Activated CD4-positive, alpha-beta T cell treated with anti-CD3 and anti-CD28 coated beads, Interleukin-2, amount 50 U/mL, for 16 hours (primary cell): ENCODE measurements at regions not wholly inside any gene's neighbourhood (a gene's known extent, or its start where the extent isn't known, plus 50 kb on each side); places are given as distances from the start of the nearest gene placed in this dataset.
"Not testable (repeated sequence)": the region's sequence is repeated elsewhere in the genome, so short reads cannot be mapped to it uniquely, and the experiment has no call there.

ENCODE experiments used
- DNase-seq: peaks from one replicate; pipeline ENCODE4 v3.0.0-alpha.2; 2020

GRCh38 chr3:94737116-94737515 is 674.3 kb downstream of the NSUN3 start:
- DNase-seq: no peak

GRCh38 chr3:94739420-94739819 is 676.6 kb downstream of the NSUN3 start:
- no peak for DNase-seq

- no peak for DNase-seq
Measured at GRCh38 chr3:94758751-94759150, 695.9 kb downstream of the NSUN3 start.

- DNase-seq: no peak
Measured at GRCh38 chr3:94772402-94772801, 709.5 kb downstream of the NSUN3 start.

DNA sequence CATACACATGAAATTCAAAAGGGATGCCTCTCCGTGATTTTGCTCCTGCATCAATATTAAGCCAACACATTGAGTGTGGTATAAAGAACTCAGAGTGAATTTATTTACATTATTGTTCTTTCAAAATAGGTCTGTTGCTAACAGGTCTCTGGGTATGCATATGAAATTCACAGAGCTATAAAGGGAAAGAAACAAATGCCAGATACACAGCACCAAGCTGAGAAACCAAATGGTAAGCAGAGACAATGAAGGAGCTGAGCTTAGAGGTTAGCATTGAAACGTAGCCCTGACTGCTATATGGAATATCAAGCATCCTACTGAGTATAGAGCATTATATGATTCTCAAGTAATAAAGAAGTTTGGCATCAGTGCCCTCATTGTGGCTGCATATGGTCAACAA is 712.9 kb downstream of the NSUN3 start:
- DNase-seq: no peak

- no peak for DNase-seq
Measured at GRCh38 chr3:94776401-94776915, 713.6 kb downstream of the NSUN3 start.

- DNase-seq: no peak
Measured at GRCh38 chr3:94778289-94778688, 715.4 kb downstream of the NSUN3 start.

GRCh38 chr3:94778814-94779494 is 716.1 kb downstream of the NSUN3 start:
- DNase-seq: no peak

DNA sequence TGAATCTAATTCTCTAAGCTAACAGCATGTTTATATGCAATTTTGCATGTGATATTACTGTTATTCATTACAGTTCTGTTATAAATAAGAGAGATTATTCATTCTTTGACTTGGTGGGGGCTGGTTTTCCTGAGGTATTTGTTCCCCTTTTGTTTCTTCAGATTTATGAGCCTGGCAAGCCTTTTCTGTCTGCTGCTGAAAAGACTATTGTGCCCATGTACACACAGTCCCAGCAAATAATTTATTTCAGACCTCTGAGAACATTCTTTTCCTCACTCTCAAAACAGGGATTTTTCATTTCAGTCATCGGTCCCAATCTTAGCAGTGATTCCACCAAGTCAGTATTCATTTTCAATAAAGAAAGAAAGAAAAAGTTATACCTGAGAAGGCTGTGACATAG is 716.8 kb downstream of the NSUN3 start:
- no peak for DNase-seq

GRCh38 chr3:94784274-94784673 is 721.4 kb downstream of the NSUN3 start:
- DNase-seq: no peak

DNA sequence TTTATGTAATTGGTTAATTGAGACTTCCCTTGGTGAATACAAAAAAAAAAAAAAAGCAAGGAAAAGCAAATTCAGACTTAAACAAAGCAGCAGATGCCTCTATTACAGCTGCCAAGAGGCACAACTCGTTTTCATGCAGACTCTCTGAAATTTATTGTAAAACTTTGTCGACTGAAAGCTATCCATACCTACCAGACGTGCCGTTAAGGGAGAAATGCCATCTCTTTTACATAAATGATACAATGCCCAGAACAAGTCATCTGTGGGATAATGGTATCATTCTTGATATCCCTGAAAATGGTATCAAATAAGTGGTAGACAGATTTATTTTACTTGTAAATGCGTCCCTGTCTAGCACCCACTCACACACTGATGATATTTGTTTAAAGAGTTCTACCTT is 724.2 kb downstream of the NSUN3 start:
- no peak for DNase-seq

DNA sequence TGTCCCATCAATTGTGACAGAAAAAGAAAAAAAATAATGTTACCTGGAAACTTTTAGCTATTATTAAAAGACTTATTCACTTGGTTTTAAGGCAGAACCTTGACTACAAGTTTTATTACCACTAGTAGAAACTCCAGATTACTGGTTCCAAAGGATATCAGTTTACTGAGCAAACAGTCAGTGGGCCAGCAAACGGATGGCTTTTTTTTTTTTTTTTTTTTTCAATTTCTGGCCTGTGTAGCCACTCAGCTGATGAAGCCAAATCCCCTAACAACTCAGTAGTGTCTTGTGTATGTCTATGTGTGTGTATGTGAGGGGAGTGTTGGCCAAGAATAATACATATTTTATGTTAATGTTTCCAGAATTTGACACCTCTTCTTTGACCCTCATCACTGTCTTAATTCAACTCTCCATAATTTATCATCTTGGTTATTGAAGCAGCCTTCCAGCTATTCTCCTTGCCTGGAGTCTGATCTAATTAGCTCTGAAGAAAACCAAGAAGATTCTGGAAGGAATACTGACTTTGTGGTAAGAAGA is 724.9 kb downstream of the NSUN3 start:
- no peak for DNase-seq

- no peak for DNase-seq
Measured at GRCh38 chr3:94794563-94794962, 731.7 kb downstream of the NSUN3 start.

GRCh38 chr3:94799420-94800060 is 736.7 kb downstream of the NSUN3 start:
- no peak for DNase-seq

DNA sequence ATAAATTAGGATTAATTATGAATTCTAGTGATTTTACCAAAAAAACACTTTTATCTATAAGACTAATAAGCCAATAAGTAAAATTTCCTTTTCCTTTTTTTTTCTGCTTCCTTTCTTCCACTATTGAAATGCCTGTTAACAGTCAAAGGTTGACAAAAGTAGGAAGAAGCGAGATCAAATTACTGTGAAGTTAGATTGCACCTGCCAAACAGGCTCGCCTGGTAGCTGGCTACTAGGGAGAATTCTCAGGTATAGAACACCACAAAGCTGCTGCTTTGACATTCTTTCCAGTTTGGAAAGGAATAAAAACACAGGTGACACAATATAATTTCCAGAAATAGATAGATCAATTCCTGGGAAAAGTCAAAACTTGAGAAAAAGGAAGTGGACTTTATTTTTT is 749.0 kb downstream of the NSUN3 start:
- no peak for DNase-seq

GRCh38 chr3:94821241-94821640 is 758.4 kb downstream of the NSUN3 start:
- no peak for DNase-seq

- DNase-seq: no peak
Measured at GRCh38 chr3:94822298-94822697, 759.4 kb downstream of the NSUN3 start.

GRCh38 chr3:94846251-94846650 is 783.4 kb downstream of the NSUN3 start:
- DNase-seq: not testable (repeated sequence)

- DNase-seq: peak; percentile 17
Measured at GRCh38 chr3:94862703-94863102, 799.8 kb downstream of the NSUN3 start.

DNA sequence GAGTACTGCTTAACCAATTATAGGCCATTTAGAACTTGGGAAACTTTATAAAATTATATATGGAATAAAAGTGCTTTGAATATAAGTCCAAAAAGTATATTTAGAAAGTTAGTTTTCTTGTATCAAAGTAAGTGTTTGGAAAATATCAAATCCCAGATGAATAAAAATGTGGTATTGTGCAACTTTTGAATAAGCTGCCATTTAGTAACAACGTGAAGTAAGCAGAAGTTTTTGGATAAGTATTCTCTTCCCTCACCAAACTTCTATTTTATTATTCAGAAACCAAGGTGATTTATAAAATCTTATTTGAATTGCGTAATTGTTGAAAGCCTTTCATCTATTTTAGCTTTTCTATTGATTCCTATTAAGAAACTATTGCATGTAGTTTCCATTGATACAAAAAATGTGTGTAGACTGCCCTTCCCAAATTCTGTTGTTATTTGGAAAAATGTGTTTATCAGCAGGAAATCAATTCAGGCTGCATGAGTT is 806.2 kb downstream of the NSUN3 start:
- DNase-seq: no peak

- no peak for DNase-seq
Measured at GRCh38 chr3:94873751-94874150, 810.9 kb downstream of the NSUN3 start.

DNA sequence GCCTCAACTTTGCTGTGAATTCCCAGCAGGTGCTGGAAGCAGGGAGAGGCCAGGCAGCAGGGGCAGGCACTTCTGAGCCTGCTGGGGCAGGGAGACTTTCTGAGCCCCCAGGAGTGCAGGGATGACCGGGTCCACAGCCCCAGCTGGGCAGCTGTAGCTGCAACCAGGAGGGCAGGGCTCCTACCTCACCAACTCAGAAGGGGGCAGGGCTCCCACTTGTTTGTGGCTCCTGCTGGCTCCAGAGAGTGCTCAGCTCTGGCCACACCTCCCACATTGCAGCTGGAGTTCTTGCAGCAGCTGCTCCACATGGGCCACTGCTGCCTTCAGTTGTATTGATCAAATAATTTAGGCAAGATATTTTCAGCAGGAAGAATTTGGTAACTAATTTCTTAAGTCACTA is 812.3 kb downstream of the NSUN3 start:
- DNase-seq: no peak

DNA sequence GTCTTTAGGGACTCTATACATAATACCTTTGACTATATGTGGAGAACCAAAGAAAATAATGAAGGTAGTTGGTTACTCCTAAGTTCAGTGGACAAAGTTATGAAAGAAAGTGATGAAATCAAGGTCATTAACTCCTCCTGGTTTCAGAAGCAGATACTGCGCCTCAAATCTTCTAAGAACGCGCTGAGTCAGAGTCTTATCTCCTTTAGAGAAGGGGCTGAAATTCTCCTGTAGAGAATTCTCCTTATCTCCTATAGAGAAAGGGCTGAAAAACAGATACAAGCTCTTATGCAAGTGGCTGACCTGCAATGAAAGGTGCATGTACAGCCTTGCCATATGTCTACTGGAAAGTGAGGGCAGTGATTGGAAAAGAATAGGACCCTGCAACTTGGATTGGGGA is 824.2 kb downstream of the NSUN3 start:
- DNase-seq: no peak

DNA sequence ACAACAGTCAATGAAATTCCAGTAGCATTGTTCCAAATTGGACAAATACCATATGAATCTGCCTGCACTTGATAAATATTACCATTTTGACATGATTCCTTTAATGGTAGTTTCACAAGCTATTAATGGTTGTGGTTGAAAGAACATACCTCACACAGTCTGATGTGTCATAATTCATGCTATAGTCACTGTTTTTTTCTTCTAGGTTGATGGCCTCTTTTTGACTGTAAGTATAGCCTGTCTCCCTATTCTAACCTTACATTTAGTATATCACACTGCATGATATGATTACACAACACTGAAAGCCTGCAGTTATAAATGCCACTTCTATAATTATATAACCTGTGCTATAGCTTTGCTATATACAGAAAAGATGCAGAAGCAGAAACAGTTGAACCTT is 834.1 kb downstream of the NSUN3 start:
- no peak for DNase-seq
